HuH-7.5 (cell line): ENCODE measurements at regions not wholly inside any gene's neighbourhood (a gene's known extent, or its start where the extent isn't known, plus 50 kb on each side); places are given as distances from the start of the nearest gene placed in this dataset.
"Not testable (repeated sequence)": the region's sequence is repeated elsewhere in the genome, so short reads cannot be mapped to it uniquely, and the experiment has no call there.

Experiments
- DNase-seq: peaks from one replicate; pipeline ENCODE4 v3.0.0; 2011; ENCODE audit warnings: low spot score

DNA sequence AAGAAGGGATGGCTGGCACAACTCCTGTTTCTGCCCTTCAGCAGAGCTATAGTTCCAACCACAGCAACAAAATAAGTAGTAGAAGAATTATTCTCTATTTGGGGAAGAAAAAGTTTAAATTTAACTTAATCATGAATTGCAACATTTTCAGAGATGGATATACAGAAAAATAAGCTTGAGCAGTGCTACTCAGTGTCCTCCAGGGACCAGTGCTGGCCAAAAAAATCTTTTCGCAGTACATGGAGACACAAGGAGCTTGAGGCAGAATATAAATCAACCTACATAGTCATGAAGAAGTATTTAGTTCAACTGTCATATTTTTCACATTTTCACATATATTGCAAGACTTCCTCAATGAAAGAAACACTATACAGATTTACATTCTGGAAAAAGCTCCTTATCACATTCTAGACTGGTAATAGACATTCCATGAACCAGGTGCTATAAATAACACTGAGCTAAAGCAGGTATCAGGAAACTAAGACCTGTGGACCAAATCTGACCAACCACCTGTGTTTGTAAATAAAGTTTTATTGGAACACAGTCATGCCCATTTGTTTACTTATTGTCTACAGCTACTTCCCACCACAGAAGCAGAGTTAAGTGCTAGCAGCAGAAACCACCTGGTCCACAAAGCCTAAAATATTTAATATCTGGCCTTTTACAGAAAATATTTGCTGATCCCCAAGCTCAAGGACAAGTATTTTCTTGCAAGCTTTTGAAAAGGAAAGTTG is 101.9 kb downstream of the RGS21 start:
- DNase-seq = no peak

DNA sequence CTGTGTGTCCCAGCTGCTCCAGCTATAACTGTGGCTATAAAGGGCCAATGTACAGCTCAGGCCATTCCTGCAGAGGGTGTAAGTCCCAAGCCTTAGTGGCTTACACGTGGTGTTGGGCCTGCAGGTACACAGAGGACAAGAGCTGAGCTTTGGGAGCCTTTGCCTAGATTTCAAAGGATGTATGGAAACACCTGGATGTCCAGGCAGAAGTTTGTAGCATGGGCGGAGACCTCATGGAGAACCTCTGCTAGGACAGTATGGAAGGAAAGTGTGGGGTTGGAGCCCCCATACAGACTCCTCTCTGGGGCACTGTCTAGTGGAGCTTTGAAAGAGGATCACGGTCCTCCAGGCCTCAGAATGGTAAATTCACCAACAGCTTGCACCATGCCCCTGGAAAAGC is 113.9 kb downstream of the RGS21 start:
- DNase-seq = no peak

DNA sequence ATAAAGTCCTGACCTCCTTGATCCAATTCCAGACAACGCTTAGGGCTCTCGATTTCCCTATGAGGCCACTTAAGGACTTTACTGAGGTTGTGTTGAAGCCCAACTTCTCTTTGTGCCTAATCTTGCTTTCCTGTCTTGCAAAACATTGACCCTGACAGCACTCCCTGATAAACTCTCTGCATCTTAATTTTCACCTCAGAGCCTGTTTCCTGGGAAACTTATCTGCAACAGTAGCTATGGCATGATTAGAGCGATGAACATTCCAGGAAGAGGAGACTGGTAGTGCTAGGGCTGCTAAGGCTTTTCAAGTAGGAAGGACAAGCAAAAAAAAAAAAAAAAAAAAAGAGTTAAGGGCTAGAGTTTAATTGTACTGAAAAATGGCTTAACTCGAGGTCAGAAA is 118.9 kb downstream of the RGS21 start:
- DNase-seq = no peak

DNA sequence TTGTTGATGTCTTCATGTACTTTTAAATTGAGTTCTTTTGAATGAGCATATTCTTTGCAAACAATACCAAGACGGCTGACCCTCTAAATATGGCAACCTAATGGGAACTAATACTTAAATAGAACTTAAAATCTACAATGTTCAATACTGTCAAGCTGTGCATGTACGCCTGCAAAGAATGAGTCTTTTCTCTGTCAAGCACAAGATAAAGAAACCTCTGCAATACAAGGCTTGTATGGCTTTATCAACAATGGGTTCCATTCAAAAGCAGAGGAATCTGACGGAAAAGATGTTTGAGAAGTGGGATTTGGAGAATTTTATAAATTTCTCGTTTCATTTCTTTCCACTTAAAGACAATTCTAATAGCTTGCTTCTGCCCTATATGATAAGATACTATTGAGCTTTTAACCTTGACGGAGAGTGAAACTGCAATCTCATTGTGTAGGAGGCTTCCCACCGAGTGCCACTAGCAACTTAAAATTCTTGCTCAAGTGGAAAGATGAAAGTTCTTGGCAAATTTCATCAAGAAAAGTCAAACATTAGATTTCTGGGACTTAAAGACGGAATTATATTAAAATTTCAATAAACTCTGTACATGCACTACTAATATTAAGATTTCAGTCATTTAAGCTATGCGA is 119.8 kb downstream of the RGS21 start:
- DNase-seq = no peak

DNA sequence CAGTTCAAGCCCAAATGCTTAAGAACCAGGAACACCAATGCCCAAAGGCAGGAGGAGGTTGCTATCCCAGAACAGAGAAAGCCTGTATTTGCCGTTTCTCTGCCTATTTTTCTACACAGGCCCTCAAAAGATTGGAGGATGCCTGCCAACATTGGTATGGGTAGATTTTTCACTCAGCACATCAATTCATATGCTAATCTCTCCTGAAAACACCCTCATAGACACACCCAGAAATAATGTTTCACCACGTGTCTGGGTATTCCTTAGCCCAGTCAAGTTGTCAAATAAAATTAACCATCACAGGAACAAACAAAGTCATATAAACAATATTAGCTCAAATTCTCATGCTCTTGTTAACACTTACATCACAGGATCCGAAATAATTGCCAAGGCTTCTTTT is 121.9 kb downstream of the RGS21 start:
- DNase-seq = no peak

DNA sequence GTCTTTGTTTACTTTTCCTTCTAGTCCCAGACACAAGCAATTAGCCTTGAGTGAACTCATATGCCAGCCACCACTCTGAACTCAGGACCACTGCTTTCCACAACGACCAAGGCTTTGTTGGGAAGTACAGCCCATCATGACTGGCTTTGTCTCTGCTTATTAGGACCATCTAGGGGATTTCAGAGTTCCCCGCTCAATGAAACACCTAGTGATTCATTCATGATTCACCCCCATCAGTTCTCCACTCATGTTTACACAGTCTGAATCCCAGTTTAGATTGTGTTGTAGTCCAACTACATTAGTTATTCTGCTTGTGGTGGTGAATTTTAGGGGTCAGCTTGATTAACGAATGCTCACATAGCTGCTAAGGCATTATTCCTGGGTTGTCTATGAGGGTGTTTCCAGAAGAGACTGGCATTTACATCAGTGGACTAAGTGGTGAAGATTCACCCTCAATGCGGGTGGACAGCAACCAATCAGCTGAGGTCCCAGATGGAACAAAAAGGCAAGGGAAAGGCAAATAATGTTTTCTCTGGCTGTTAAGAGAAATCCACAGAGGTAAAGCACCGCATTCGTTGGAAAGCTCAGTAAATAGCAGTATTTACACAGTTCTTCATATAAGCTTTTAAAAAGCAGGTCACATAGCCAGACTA is 122.7 kb downstream of the RGS21 start:
- no peak for DNase-seq

DNA sequence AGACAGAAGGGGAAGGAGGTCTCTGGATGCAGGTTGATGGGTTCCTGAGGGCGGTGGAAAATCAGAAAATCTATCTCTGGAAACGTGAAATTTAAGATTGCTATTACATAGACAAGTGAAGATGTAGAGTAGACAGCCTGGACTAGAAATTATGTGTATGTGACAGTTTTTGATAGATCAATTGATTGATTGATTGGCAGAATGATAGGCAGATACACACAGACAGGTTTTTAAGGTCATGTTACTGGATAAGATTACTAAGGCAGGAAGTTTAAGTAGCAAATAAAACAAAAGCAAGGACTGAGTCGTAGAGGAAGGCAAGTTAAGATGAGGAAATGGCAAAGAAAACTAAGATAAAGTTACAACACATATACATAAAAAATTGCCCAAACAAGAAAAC is 124.7 kb downstream of the RGS21 start:
- DNase-seq = no peak

DNA sequence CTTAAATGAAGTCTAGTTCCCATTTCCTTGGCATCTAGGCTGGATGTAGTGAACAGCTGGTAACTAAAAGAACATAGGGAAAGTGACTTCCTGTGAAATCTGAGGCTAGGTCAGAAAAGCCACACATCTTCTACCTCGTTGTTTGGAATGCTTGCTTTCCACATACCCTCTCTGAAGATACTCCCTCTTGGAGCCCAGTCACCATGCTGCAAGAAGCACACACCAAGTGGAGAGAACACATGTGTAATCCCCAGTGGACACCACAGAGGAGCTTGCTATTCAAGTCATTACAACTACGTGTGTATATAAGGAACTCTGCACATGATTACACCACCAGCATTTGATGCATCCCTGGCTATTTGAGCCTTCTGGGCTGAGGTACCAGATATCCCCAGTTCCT is 125.9 kb downstream of the RGS21 start:
- DNase-seq = no peak

DNA sequence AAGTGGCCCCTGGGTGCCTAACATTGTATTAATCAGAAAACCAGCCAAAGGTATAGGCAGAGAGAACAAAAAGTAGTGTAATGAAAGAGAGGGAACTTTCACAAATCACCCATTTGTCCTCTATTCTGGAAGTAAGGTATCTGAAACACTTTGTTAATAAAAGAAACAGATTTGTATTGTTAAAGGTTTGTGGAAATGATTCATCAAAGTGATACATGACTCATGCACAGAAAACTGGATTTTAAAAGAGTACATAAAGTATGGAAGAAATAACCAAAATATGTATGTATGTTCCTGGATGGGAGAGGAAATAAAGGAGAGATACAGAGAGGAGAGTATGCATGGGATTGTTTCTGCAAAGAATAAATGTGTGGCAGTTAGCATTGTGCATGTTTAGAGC is 126.8 kb downstream of the RGS21 start:
- no peak for DNase-seq

DNA sequence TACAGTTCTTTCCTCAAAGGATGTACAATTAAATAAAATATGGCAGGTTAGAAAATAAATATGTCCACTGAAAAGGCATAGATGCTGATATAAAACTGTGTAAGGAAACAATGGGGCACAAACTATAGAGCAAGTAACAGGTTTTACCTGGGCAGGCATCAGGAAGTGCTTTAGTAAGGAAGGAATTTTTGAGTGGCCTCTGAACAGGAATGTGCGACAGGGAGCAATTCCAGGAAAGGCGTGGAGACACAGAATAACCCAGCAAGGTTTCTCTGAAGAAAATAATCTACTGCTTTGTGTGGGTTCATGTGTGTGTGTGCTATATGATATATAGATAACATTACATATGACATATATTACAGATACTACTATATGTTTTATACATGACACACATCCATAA is 128.4 kb downstream of the RGS21 start:
- no peak for DNase-seq

DNA sequence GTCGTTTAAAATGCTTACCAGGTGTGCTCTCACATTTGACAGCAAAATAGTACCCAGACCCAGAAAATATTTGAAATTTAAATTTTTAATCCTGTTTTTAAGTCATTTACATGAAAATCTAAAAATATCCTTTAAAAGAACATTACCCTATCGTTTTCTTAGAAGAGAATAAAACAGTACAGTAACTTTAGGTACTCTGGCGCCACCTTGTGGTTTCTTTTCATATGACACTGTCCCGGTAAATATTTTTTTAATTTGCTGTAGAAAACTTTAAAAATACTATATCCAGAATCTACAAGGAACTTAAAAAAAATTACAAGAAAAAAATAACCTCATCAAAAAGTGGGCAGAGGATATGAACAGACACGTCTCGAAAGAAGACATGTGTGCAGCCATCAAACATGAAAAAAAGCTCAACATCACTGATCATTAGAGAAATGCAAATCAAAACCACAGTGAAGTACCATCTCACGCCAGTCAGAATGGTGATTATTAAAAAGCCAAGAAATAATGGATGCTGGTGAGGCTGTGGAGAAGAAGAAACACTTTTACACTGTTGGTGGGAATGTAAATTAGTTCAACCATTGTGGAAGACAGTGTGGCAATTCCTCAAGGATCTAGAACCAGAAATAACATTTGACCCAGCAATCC is 129.2 kb downstream of the RGS21 start:
- no peak for DNase-seq

DNA sequence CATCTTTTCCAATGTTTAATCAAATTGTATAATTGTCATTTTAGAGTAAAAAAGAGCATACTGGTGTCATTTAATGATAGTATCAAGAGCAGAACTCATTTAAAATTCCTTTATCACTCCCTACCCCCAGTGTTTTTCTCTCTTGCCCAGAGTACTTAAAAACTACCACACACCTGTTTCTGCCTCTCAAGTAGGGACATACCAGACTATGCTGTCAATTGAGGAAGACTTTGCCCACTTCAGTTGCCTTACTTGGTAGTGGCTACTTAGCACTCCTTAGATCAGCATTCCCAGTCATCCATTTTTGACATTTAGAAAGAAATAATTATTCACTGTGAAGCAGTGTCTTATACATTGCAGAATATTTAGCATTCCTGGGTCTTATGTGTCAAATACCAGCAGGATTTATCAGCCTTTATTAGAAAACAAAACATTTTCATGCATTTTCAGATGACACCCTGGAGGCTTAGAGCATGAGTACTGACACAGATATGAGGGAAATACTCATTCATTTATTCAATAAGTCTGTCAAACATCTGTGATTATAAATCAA is 127.5 kb upstream of the RGS1 start:
- DNase-seq = no peak

DNA sequence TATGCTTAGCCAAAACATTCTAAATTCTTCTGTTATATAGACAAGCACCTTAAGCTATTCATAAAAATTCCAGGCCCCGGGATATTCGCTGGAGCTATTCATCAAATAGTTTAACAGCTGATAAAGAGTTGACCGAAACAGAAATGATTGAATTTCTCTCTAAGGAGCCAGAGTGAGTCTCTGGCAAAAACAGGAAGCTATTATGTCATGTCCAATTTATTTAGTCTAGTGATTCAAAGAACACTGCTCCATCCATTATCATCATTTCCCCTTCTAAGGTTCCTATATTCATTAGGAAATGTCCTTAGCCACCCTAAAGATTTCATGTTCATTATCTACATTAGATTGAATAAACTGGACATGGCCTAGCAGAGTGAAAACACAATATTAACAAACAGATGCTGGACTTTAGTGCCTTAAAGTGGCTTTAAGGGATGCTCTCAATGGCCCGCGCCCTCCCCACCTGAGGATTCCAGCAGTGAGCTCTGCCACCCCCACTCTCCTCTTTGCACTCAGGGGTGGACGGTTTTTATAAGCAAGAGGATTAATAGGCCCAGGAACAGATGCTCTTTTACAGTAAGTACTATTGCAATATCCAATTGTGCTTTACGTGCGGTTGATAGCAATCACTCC is 122.1 kb upstream of the RGS1 start:
- no peak for DNase-seq

DNA sequence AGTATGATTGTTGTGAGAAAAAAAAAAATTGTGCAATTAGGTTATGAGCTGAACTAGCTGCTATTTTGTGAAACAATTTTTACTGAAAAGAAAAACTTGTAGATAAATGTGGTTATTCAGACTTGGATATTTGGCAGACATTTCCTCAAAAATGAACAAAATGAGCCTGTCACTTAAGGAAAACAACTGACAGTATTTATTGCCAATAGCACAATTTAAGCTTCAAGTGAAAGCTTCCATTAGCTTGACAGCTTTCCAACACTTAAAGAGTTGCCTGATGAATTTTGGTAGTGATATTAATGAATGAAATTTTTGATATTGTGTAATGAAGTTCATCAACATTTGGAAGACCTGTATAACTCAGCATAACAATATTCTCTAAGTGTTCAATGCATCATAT is 116.1 kb upstream of the RGS1 start:
- DNase-seq = no peak

DNA sequence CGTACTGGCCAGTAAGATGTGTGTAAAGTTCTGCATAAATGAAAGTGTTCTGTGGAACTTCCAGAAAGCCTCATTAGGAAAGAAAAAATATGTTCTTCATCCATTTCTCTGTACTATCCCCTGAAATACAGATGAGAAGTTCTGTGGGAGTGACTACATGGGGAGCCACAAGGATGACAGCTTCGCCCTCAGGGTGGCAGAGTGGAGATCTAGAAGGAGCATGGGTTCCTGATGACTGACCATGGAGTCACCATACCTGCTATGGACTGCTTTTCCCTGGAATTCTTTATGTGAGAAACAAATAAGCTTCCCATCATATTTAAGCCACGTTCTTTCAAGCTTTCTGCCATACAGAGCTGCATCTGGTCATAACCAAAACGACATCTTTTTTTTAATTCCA is 113.9 kb upstream of the RGS1 start:
- no peak for DNase-seq

DNA sequence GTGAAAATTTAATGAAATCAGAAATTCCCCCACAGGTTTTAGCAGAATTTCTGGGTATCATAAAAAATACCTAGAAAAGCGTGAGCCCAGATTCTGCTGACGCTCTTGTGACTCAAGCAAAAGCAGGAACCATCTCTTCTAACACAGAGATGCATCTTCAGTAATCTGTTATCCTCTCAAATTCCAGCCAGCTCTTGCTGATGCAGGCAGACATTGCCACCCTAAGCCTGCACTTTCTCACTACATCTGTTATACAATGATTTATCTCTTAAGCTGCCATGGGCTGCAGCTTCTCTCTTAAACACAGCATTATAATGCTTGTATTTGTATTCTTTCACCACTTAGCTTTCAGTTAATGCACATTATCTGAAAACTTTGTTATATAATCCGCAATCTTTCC is 113.0 kb upstream of the RGS1 start:
- no peak for DNase-seq

DNA sequence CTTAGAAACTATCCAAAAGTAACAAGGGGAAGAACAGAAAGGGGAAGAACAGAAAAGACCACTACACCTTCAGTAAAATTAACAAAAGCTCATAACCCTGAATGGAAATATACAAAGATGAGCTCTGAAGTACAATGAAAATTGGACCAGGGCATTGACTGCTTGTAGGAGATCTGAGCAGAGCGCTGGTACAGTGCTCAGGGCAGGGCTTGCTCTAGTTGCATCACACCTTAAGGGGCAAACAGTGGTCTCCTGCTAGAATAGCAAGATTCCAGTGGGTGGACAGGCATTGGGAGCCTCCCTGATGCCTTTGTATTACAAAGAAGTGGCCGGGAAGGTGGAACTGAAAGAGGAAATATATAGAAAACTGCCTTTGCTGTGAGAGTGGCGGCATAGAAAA is 111.9 kb upstream of the RGS1 start:
- no peak for DNase-seq

DNA sequence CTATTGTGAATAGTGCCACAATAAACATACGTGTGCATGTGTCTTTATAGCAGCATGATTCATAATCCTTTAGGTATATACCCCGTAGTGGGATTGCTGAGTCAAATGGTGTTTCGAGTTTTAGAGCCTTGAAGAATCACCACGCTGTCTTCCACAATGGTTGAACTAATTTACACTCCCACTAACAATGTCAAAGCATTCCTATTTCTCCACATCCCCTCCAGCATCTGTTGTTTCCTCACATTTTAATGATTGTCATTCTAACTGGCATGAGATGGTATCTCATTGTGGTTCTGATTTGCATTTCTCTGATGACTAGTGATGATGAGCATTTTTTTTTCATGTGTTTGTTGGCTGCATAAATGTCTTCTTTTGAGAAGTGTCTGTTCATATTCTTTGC is 110.4 kb upstream of the RGS1 start:
- DNase-seq = not testable (repeated sequence)

DNA sequence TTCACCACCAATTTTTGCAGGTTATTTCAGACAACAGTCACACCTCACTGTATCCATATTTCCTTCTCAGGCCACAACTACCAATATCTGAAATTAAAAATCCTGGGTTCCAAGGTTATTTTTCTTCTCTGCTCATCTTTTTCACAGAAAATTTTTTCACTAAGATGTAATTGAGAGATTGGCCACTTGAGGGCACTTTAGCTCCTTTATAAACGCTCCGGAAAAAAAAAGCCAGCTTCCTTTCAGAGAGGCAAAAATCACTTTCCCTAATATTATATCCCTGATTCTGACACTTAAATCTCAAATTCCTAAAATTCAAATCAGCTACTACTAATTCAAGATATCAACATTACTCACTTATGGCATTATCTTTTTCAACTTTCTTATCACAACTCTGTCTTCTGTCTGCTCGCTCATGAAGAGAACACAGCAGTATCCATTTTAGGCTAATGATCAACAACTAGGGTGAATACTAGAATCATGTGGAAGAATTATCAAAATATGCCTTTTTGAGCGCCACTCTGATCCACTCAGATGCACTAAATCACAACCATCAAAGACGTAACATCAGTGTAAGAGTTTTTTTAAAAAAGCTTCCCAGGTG is 101.4 kb upstream of the RGS1 start:
- no peak for DNase-seq

DNA sequence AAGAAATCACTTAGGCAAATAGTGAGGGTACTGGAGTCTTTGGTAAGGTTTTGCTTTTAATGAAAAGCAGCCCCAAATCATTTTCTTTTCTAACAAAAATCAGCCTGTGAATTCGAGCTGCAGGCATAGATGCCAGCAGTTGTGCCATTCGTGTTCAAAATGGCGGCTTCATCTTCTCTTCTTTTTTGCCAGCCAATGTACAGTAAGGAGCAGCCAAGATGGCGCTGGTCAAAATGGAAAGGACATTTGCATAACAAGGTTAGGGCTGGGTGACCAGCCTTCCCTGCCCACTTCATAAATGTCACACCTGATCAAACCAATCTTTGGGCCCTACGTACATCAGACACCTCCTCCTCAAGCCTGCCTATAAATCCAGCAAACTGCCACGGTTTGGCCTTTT is 100.2 kb upstream of the RGS1 start:
- no peak for DNase-seq

DNA sequence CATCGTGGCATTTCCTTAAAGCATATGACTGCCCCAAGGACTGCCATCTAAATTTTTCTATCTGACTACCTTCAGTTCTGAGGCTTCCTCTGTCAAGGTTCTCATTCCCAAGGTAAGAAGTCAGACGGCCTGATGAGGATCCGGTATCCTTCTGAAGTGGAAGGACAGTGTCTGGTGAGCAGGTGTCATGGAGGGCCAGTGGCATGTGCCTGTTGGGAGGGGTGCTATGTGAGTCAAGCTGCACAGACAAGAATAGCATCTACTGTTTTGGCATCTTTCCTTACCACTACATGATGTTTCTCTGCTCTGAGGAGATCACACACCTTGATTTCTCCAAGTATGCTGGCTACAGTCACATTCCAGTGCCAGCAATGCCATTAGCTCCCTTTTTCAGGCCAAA is 99.6 kb upstream of the RGS1 start:
- DNase-seq = no peak

DNA sequence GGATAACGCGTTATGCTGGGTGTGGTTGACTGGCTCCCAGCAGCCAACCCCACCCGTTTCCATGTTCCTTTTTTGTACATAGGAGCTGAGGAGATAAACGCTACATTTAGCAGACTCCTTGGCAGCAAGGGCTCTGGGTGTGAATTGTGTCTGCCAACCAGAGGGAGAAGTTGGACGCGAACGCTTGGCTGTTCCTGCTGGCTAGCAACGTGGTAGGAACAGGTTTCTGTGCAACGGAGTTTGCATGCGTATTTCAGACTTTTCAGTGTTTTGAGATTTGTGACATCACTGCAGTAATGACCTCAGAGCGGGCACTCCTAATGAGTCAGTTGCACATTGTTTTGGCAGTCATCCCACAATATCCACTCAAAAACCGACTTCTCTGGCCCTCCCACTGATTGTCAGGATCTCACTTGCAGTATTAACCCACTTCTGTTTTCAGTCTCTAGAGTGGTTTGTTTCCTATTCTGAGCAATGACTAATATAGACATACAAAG is 98.7 kb upstream of the RGS1 start:
- DNase-seq = no peak
